GM12865 (cell line): ENCODE measurements at regions not wholly inside any gene's neighbourhood (a gene's known extent, or its start where the extent isn't known, plus 50 kb on each side); places are given as distances from the start of the nearest gene placed in this dataset.

ENCODE experiments used
- DNase-seq: peaks from one replicate; pipeline ENCODE4 v3.0.0; 2010; ENCODE audit warnings: low read depth
- H3K4me3 ChIP-seq: 2 replicates; pipeline ENCODE4 v1.5.1; 2011; ENCODE audit warnings: mild to moderate bottlenecking, low read depth, low read length, control low read depth
- TF ChIP-seq, protein P1 (sequence below): IDR thresholded peaks from 2 replicates; pipeline ENCODE4 v1.5.1; 2011; ENCODE audit warnings: low read length, control low read depth, low read depth, inconsistent platforms; ENCODE audit not compliant: insufficient read depth; ENCODE audit errors: missing control alignments

DNA sequence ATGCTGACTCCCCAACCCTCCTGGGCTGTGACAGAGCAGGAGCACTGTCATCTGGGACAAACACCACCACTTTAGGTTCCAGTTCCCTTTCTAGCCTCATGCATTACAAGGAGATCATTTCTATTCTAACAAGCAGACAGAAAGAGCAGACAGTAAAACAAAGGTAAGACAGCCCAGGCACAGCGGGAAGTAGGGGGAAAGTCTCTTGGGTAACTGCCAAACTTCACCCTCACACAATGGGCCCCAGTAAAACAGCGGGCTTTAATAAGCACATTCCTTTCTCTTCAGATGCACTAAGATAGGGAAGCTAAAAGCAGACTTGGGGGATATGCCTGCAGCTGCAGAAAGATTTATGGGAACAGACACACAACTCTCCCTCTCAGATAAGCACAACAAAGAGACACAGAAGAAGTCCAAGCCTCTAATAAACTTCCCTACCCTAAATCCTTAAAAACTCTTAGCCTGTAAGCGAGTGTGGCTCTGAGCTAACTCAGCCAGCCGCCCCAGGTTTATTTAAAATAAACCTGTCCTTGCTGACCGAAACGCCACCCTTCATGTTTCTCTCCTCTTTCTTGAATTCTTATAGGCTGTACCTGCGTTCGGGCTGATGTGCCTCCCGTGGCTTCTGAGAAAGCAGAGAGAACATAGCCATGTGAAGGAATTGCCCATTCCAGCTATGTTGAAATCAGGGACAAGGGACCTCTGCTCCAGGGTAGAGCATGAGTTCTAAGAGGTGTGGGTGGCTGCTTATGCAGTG lies 726.8 kb upstream of the DDX18 start:
- TF ChIP-seq, protein P1, sequence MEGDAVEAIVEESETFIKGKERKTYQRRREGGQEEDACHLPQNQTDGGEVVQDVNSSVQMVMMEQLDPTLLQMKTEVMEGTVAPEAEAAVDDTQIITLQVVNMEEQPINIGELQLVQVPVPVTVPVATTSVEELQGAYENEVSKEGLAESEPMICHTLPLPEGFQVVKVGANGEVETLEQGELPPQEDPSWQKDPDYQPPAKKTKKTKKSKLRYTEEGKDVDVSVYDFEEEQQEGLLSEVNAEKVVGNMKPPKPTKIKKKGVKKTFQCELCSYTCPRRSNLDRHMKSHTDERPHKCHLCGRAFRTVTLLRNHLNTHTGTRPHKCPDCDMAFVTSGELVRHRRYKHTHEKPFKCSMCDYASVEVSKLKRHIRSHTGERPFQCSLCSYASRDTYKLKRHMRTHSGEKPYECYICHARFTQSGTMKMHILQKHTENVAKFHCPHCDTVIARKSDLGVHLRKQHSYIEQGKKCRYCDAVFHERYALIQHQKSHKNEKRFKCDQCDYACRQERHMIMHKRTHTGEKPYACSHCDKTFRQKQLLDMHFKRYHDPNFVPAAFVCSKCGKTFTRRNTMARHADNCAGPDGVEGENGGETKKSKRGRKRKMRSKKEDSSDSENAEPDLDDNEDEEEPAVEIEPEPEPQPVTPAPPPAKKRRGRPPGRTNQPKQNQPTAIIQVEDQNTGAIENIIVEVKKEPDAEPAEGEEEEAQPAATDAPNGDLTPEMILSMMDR: no peak
- DNase-seq: no peak
- H3K4me3 ChIP-seq: no peak overlapping the region

DNA sequence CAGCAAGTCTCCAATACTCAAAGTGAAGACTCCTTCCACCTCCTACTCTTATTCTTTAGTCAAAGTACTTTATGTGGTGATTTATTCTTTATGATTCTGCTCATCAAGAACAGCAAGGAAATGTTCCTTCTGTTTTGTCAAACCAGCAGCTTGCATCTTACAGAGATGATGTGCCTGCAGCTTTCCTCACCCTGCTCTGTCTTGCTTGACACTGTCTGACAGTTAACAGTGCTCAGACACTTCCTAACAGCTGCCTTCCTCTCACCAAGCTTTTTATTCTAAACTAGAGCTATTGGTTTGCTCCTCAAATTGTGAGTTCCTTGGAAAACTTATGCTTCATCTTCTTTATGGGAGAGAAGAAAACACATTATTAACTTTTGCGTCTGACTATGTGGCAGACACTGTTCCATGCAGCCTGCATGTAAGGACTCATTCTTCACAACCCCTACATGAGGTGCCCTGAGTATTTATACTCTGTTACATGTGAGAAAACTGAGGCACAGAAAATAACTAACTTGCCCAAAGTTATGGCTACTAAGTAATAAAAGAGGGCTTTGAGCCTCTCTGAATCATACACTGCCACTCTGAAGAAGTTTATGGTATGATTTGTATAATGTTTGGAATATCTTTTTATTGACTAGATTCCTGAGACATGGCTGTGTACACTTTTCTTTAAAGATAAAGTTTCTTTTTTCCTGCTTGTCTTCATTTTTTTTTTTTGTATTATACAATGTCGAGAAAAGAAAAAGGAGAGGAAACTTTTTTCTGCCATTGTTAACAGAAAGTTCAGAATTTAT lies 723.3 kb upstream of the DDX18 start:
- no peak overlapping the region for H3K4me3 ChIP-seq
- DNase-seq: no peak
- TF ChIP-seq, protein P1: no peak

- H3K4me3 ChIP-seq: no peak overlapping the region
- no peak for DNase-seq
- TF ChIP-seq, protein P1: no peak
Observed at GRCh38 chr2:117101613-117102012, 712.9 kb upstream of the DDX18 start.

- TF ChIP-seq, protein P1: no peak
- H3K4me3 ChIP-seq: no peak overlapping the region
- no peak for DNase-seq
Observed at GRCh38 chr2:117108741-117109267, 705.7 kb upstream of the DDX18 start.

GRCh38 chr2:117118994-117119393 lies 695.5 kb upstream of the DDX18 start:
- DNase-seq: no peak
- TF ChIP-seq, protein P1: no peak
- no peak overlapping the region for H3K4me3 ChIP-seq

DNA sequence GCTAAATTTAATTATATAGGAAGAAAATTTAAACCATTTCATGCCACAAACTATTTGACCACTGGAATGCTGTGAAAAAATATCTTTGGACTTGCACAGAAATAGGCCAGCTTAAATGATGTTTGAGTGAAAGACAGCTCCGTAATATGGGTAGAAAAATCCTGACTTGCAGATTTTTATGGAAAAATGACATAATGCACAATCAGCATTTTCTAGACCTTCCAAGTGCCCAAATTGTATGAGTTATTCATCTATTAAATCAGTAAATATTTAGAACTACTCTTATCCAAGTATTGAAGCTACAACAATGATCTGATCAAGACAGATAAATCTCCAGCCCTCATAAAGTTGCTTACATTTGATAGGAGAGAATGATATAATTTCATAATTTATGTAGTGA lies 691.1 kb upstream of the DDX18 start:
- no peak overlapping the region for H3K4me3 ChIP-seq
- TF ChIP-seq, protein P1: no peak
- DNase-seq: no peak
